Upper lobe of right lung (tissue), 1 donor: ENCODE measurements at regions not wholly inside any gene's neighbourhood (a gene's known extent, or its start where the extent isn't known, plus 50 kb on each side); places are given as distances from the start of the nearest gene placed in this dataset.

Experiments
- ATAC-seq: fragments of 200-7000 bp; cut with Tn5 transposase; one replicate; pipeline ENCODE4 v1.9.1; 2020; ENCODE audit warnings: mild to moderate bottlenecking, moderate library complexity
- DNase-seq: peaks from one replicate; pipeline ENCODE4 v3.0.0-alpha.2; 2020
- H3K27ac ChIP-seq: fragments of 200-600 bp; one replicate; pipeline ENCODE4 v1.8.0; 2022
- H3K27me3 ChIP-seq: fragments of 200-600 bp; one replicate; pipeline ENCODE4 v1.8.0; 2022; ENCODE audit warnings: mild to moderate bottlenecking
- H3K36me3 ChIP-seq: fragments of 200-600 bp; one replicate; pipeline ENCODE4 v1.8.0; 2022
- H3K4me1 ChIP-seq: fragments of 200-600 bp; one replicate; pipeline ENCODE4 v1.8.0; 2022
- H3K4me3 ChIP-seq: fragments of 200-600 bp; one replicate; pipeline ENCODE4 v1.8.0; 2022; ENCODE audit warnings: mild to moderate bottlenecking
- H3K9me3 ChIP-seq: fragments of 200-600 bp; one replicate; pipeline ENCODE4 v1.8.0; 2022
- CTCF ChIP-seq: fragments of 200-600 bp; IDR thresholded peaks from one replicate; pipeline ENCODE4 v1.8.0; 2022; ENCODE audit warnings: antibody characterized with exemption
- intact Hi-C: fragments of 100-400 bp; cut with DNase I; formaldehyde crosslinking; loops from one replicate; pipeline ENCODE4 v1.11.0; 2022
- donor health status: DM: no; HTN: yes; CAD: no; lungs with severe emphysema.

- H3K4me1 ChIP-seq = no peaks in the 10 kb centered on the region
- H3K4me3 ChIP-seq = no peak overlapping the region
- DNase-seq = no peak
- no peaks in the 10 kb centered on the region for H3K27me3 ChIP-seq
- ATAC-seq = no peak
- no peak for TF ChIP-seq CTCF
- no peaks in the 10 kb centered on the region for H3K9me3 ChIP-seq
- intact Hi-C loops = no loop called here
- no peak overlapping the region for H3K27ac ChIP-seq
- no peaks in the 10 kb centered on the region for H3K36me3 ChIP-seq
Observed at GRCh38 chr7:106595922-106596321, 65.0 kb downstream of the CCDC71L start.

GRCh38 chr7:106593028-106593417 lies 67.9 kb downstream of the CCDC71L start:
- Histone ChIP-seq H3K4me3 (no peak overlapping the region), H3K27ac (no peak overlapping the region), H3K27me3 (no peaks in the 10 kb centered on the region), H3K36me3 (no peaks in the 10 kb centered on the region), H3K9me3 (no peaks in the 10 kb centered on the region), H3K4me1 (no peaks in the 10 kb centered on the region)
- no peak for DNase-seq
- TF ChIP-seq CTCF = no peak
- ATAC-seq = no peak
- intact Hi-C loops = no loop called here

- Histone ChIP-seq H3K9me3 (no peaks in the 10 kb centered on the region), H3K4me1 (no peaks in the 10 kb centered on the region), H3K27ac (no peak overlapping the region), H3K36me3 (no peaks in the 10 kb centered on the region), H3K27me3 (no peaks in the 10 kb centered on the region), H3K4me3 (no peak overlapping the region)
- intact Hi-C loops = no loop called here
- no peak for TF ChIP-seq CTCF
- ATAC-seq (no peak), DNase-seq (no peak)
Observed at GRCh38 chr7:106592282-106593027, 68.5 kb downstream of the CCDC71L start.

GRCh38 chr7:106591146-106591545 lies 69.8 kb downstream of the CCDC71L start:
- intact Hi-C loops = no loop called here
- H3K27ac ChIP-seq = no peak overlapping the region
- H3K27me3 ChIP-seq = no peaks in the 10 kb centered on the region
- no peak for TF ChIP-seq CTCF
- ATAC-seq (no peak), DNase-seq (no peak)
- H3K36me3 ChIP-seq = no peaks in the 10 kb centered on the region
- H3K9me3 ChIP-seq = no peaks in the 10 kb centered on the region
- H3K4me1 ChIP-seq = no peaks in the 10 kb centered on the region
- H3K4me3 ChIP-seq = no peak overlapping the region

GRCh38 chr7:106590209-106590816 lies 70.6 kb downstream of the CCDC71L start:
- ATAC-seq (no peak), DNase-seq (no peak)
- Histone ChIP-seq H3K27ac (no peak overlapping the region), H3K4me3 (no peak overlapping the region), H3K27me3 (no peaks in the 10 kb centered on the region), H3K9me3 (no peaks in the 10 kb centered on the region), H3K36me3 (no peaks in the 10 kb centered on the region), H3K4me1 (no peaks in the 10 kb centered on the region)
- no peak for TF ChIP-seq CTCF
- intact Hi-C loops = no loop called here
